SK-N-SH (cell line): ENCODE measurements at regions not wholly inside any gene's neighbourhood (a gene's known extent, or its start where the extent isn't known, plus 50 kb on each side); places are given as distances from the start of the nearest gene placed in this dataset.

ENCODE experiments used
- CTCF ChIP-seq: fragments of 200-600 bp; sonication (generic); IDR thresholded peaks from 2 replicates; pipeline ENCODE4 v1.6.1; 2017; ENCODE audit warnings: antibody characterized with exemption, mild to moderate bottlenecking, moderate library complexity
- EZH2phosphoT487 ChIP-seq: fragments of 200-600 bp; sonication (generic); IDR thresholded peaks from 2 replicates; pipeline ENCODE4 v1.6.1; 2017; ENCODE audit warnings: low read depth, mixed run types, mild to moderate bottlenecking, antibody characterized with exemption, moderate library complexity, borderline replicate concordance
- FOXM1 ChIP-seq: IDR thresholded peaks from 2 replicates; pipeline ENCODE4 v1.4.0; 2012; ENCODE audit warnings: low read depth, mild to moderate bottlenecking
- POLR2AphosphoS5 ChIP-seq: IDR thresholded peaks from 2 replicates; pipeline ENCODE4 v1.6.1; 2012; ENCODE audit warnings: low read depth, low read length
- REST ChIP-seq: IDR thresholded peaks from 2 replicates; pipeline ENCODE4 v1.6.1; 2012; ENCODE audit warnings: mild to moderate bottlenecking, low read depth, low read length, moderate library complexity
- SMC3 ChIP-seq: IDR thresholded peaks from 2 replicates; pipeline ENCODE4 v1.6.1; 2012; ENCODE audit warnings: low read depth, low read length, improper control_type of control experiment
- TAF1 ChIP-seq: IDR thresholded peaks from 2 replicates; pipeline ENCODE4 v1.6.1; 2012; ENCODE audit warnings: low read depth, mild to moderate bottlenecking, low read length, moderate library complexity, borderline replicate concordance
- USF1 ChIP-seq: IDR thresholded peaks from 2 replicates; pipeline ENCODE4 v1.4.0; 2012; ENCODE audit warnings: low read depth, borderline replicate concordance
- USF2 ChIP-seq: fragments of 150-350 bp; IDR thresholded peaks from 2 replicates; pipeline ENCODE4 v1.6.1; 2017; ENCODE audit warnings: antibody characterized with exemption, low read length, low read depth, borderline replicate concordance

GRCh38 chr3:110731148-110731547, 340.5 kb upstream of the NECTIN3 start:
- TF ChIP-seq CTCF, result no peak
- no peak for TF ChIP-seq EZH2phosphoT487
- no peak for TF ChIP-seq REST
- no peak for TF ChIP-seq SMC3
- TF ChIP-seq POLR2AphosphoS5, result no peak
- no peak for TF ChIP-seq USF2
- no peak for TF ChIP-seq USF1
- TF ChIP-seq FOXM1, result no peak
- no peak for TF ChIP-seq TAF1
